Thoracic aorta (tissue), 2 donors: ENCODE measurements at regions not wholly inside any gene's neighbourhood (a gene's known extent, or its start where the extent isn't known, plus 50 kb on each side); places are given as distances from the start of the nearest gene placed in this dataset.

ENCODE experiments used
- ATAC-seq: fragments of 150-250 bp; one replicate; pipeline ENCODE4 v1.8.0; 2017; ENCODE audit warnings: low read depth; ENCODE audit not compliant: insufficient number of reproducible peaks, low FRiP score
- DNase-seq: peaks from one replicate; pipeline ENCODE4 v3.0.0-alpha.2; 2020; ENCODE audit warnings: low spot score
- H3K27ac ChIP-seq, 2 donors: fragments of 200-600 bp; sonication (generic); 1 replicate in 1 of 2; 2 replicates in 1 of 2; pipeline ENCODE4 v1.5.1; 2016; ENCODE audit warnings: mild to moderate bottlenecking in 2 of 2, moderate library complexity in 2 of 2
- H3K27me3 ChIP-seq: fragments of 200-600 bp; sonication (generic); replicated peaks from 2 replicates; pipeline ENCODE4 v1.6.0; 2016; ENCODE audit warnings: mild to moderate bottlenecking; ENCODE audit not compliant: insufficient read depth
- H3K36me3 ChIP-seq: fragments of 200-600 bp; sonication (generic); one replicate; pipeline ENCODE4 v1.5.1; 2016
- H3K4me1 ChIP-seq, 2 donors: fragments of 200-600 bp; sonication (generic); 1 replicate in 1 of 2; 2 replicates in 1 of 2; pipeline versions ENCODE4 v1.5.1 to v1.6.0; 2016; ENCODE audit warnings: low read depth in 2 of 2, mild to moderate bottlenecking in 1 of 2; ENCODE audit not compliant: control insufficient read depth in 1 of 2
- H3K4me3 ChIP-seq: fragments of 200-600 bp; sonication (generic); 2 replicates; pipeline ENCODE4 v1.5.1; 2016; ENCODE audit warnings: mild to moderate bottlenecking
- H3K9me3 ChIP-seq: fragments of 200-600 bp; sonication (generic); 2 replicates; pipeline ENCODE4 v1.5.1; 2016
- TF ChIP-seq, protein P1 (sequence below): fragments of 200-600 bp; sonication (generic); IDR thresholded peaks from one replicate; pipeline ENCODE4 v1.5.1; 2019; ENCODE audit warnings: antibody characterized with exemption

DNA sequence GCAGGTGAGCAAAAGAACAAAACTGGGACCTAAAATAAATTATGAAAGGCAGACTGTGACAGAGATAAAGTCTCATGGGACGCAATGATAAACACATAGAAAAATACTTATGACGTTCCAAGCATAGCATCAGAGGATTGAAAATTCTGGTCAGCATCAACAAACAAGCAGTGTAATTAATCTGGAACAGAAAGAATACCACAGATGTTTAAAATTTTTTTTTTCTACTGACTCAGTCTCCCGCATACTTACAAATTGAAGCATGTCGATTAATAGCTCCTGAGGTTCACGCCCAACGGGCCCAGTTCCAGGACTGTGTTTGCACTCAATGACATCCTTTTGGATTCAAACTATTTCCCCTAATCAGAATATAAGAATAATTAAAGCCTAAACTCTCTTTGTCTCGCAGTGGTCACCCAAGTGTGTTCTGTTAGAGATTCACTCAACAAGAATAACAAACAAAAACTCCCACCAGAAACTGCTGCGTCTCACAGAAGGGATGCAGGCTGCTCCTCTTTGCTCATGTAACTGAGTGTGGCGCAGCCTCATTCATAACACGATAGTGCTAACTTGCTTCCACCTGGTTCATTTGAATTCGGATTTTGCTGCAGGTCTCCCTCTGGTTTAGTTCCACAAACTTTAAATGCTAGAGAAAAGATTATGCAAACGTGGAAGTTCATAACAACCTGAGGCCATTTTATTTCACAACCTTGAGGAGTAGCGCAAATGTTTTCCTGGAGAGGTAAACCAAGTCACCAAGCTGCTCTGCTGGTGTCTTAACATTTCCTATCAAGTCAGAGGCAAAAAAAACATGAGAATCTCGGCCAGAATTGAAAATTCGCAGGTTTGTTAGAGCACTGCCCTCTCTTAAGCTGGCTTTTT, 69.0 kb upstream of the CITED2 start:
- H3K4me3 ChIP-seq: no peak overlapping the region
- DNase-seq (no peak), ATAC-seq (no peak)
- no peak overlapping the region for H3K27ac ChIP-seq
- no peaks in the 10 kb centered on the region for H3K9me3 ChIP-seq
- H3K36me3 ChIP-seq: no peaks in the 10 kb centered on the region
- H3K27me3 ChIP-seq: no peaks in the 10 kb centered on the region
- no peaks in the 10 kb centered on the region for H3K4me1 ChIP-seq
- TF ChIP-seq, protein P1, sequence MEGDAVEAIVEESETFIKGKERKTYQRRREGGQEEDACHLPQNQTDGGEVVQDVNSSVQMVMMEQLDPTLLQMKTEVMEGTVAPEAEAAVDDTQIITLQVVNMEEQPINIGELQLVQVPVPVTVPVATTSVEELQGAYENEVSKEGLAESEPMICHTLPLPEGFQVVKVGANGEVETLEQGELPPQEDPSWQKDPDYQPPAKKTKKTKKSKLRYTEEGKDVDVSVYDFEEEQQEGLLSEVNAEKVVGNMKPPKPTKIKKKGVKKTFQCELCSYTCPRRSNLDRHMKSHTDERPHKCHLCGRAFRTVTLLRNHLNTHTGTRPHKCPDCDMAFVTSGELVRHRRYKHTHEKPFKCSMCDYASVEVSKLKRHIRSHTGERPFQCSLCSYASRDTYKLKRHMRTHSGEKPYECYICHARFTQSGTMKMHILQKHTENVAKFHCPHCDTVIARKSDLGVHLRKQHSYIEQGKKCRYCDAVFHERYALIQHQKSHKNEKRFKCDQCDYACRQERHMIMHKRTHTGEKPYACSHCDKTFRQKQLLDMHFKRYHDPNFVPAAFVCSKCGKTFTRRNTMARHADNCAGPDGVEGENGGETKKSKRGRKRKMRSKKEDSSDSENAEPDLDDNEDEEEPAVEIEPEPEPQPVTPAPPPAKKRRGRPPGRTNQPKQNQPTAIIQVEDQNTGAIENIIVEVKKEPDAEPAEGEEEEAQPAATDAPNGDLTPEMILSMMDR: no peak

- H3K9me3 ChIP-seq: no peaks in the 10 kb centered on the region
- TF ChIP-seq, protein P1: no peak
- H3K4me1 ChIP-seq: no peaks in the 10 kb centered on the region
- no peak for DNase-seq
- H3K27ac ChIP-seq: no peak overlapping the region
- ATAC-seq: no peak
- no peaks in the 10 kb centered on the region for H3K27me3 ChIP-seq
- H3K36me3 ChIP-seq: no peaks in the 10 kb centered on the region
- H3K4me3 ChIP-seq: no peak overlapping the region
Observed at GRCh38 chr6:139442188-139442671, 67.8 kb upstream of the CITED2 start.

DNA sequence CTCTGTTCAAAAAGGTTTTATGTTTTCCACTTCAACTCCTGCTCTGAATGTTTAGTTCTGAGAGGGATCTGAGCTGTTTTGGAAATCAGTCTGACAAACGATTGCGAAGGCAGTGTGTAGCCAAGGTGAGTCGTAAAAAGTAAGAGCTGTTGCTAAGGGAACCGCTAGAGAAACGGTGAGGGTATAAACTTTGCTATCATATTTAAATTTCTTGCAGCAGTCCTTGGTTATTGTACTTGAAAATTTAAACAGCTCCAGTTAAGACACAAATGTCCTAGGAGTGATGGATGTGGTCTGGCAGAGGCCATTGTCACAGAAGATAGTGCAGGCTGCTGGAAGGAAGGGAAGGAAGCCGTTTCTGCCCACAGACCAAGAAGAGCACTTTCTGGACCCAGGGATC, 64.9 kb upstream of the CITED2 start:
- no peaks in the 10 kb centered on the region for H3K27me3 ChIP-seq
- no peak for DNase-seq
- no peak overlapping the region for H3K27ac ChIP-seq
- H3K9me3 ChIP-seq: no peaks in the 10 kb centered on the region
- no peak overlapping the region for H3K4me3 ChIP-seq
- TF ChIP-seq, protein P1: no peak
- no peaks in the 10 kb centered on the region for H3K4me1 ChIP-seq
- H3K36me3 ChIP-seq: no peaks in the 10 kb centered on the region
- no peak for ATAC-seq

- Histone ChIP-seq H3K9me3 (no peaks in the 10 kb centered on the region), H3K4me1 (no peaks in the 10 kb centered on the region), H3K27ac (no peak overlapping the region), H3K4me3 (no peak overlapping the region), H3K27me3 (no peaks in the 10 kb centered on the region), H3K36me3 (no peaks in the 10 kb centered on the region)
- DNase-seq: no peak
- TF ChIP-seq, protein P1: no peak
- no peak for ATAC-seq
Observed at GRCh38 chr6:139438775-139439174, 64.3 kb upstream of the CITED2 start.

DNA sequence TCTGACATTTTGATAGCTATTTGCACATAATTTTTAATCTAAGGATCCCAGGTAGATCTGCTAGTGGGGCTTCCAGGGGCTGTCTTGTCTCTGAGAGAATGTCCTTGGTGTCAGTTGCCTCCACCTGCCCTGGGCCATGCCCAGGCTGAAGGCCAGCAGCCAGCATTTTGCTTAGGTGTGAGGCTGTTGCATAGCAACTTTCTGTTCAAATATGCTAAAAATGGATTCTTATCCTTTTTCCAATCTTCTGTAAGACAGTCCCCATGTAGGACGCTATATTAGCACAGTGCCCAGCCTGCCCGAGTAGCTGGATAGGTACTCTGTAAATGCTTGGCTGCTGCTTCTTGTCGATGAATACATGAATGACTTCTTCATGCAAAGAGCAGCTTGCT, 62.5 kb upstream of the CITED2 start:
- Histone ChIP-seq H3K4me1 (no peaks in the 10 kb centered on the region), H3K27ac (no peak overlapping the region), H3K27me3 (no peaks in the 10 kb centered on the region), H3K9me3 (no peaks in the 10 kb centered on the region), H3K4me3 (no peak overlapping the region), H3K36me3 (no peaks in the 10 kb centered on the region)
- ATAC-seq (no peak), DNase-seq (no peak)
- TF ChIP-seq, protein P1: no peak
